NAMALWA (cell line): ENCODE measurements at regions not wholly inside any gene's neighbourhood (a gene's known extent, or its start where the extent isn't known, plus 50 kb on each side); places are given as distances from the start of the nearest gene placed in this dataset.

ENCODE experiments used
- DNase-seq: peaks from one replicate; pipeline ENCODE4 v3.0.0-alpha.2; 2015; ENCODE audit warnings: low spot score

DNA sequence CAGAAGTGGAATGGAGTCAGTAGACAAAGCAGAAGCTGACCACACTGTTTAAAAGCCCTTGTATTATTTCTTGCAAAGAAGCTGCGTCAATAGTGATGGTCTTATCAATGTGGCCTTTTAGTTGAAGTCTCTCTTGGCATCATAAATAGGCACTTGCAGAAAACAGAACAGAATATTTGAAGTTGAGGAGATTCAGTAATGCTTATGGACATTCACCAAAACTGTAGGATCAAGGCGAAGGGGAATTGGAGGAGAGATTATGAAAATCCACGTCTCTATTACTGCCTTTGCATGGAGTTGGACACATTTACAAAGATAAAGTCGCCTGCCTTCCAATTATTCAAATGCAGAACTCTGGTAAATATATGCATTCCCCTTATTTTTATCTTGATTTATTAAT lies 1482.8 kb downstream of the EFNB2 start:
- no peak for DNase-seq

DNA sequence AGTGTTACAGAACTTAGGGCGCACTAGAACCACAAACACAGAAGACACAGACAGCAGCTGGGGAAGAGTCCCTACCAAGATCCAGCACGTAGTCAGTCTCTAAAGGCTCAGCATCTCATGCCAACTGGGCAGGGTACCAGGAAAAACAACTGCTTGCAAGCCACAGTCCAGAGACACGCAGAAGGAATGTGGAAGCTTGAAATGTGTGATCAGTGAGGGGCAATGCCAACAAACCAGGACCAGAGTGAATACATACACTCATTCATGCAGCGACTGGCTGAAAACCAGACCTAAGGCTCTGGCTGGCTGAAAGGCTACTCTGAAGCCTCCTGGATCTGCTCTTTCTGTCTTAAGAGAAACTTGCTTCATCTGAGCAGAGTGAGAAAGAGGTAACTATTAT lies 1484.8 kb downstream of the EFNB2 start:
- no peak for DNase-seq

DNA sequence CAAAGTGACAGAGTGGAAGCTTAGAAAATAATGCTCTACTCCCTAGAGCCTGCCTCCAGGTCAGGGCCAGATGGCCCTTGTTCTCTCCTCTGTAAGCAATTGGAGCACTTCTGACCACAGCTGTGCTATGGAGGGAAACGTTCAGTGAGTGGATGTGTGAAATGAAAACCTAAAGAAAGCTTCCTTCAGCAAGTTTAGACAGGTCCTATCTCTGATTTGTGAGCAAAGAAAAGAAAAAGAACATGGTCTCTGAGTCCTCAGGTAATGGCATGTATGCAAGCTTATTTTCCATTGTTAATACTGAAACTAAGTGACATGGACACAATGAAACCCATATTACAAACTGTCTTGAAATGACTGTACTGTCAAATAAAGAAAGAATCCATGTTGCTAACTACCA lies 1486.8 kb downstream of the EFNB2 start:
- DNase-seq, result no peak

DNA sequence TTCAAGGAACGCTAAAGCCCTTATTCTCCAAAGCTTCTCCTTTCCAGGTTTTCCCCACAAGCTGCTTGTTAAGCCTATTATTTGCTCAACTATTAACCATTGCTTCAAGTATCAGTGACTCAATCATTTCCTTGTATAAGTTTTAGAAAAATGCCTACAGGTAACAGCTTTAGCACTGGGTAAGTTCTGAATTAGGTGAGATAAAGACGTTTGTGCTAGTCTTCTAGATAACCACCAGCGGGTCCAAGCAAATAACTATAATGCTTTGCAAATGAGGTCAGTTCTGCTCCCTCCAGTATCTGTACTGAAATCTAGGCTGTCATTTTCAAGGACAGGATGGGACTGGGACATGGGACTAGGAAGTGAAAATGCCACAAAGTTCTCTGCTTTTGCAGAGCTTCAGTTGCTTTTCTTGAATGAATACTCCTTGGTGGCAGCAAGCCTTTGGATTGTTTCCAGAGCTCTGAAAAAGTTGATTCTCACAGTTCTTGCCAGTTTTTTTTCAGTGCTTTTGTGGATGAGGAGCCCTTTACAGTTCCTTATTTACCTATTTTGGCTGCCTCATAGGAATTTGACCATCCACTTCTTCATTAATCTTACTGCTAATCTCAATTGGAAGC lies 1487.7 kb downstream of the EFNB2 start:
- DNase-seq, result no peak

DNA sequence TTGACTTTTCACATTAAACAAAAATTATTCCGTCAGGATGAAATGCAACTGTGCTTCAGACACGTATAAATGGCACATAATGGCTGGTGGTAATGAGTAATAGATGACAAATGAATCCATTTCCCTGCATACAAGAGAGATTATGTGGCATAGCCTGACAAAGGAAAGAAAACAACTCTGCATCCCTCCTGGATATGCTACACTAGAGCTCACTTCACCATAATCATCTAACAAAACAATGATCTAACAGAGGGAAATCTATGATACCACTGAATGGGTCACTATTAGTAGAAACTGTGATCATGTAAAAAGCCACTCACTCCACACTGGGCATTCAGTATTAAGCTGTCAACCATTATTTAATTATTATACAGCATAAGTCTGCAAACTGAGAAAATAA lies 1498.4 kb downstream of the EFNB2 start:
- DNase-seq, result no peak

DNA sequence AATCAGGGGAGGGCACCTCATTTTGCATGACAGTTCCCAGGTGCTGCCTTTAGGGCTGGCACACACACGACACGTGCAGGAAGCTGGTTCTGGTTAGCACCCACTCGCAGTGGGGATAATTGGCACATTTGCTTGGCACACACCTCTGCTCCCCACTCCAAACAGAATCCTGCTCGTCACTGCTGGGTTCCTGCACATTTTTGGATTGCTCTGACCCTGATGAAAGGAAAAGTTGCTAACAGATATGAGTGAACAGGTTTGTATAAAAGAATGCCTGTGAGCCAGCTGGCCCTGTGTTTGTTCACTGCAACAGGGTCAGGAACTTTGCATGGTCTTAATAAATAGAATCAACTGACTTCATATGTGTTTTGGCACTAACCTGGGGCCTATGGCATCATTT lies 1500.4 kb downstream of the EFNB2 start:
- peak; percentile 50 for DNase-seq

DNA sequence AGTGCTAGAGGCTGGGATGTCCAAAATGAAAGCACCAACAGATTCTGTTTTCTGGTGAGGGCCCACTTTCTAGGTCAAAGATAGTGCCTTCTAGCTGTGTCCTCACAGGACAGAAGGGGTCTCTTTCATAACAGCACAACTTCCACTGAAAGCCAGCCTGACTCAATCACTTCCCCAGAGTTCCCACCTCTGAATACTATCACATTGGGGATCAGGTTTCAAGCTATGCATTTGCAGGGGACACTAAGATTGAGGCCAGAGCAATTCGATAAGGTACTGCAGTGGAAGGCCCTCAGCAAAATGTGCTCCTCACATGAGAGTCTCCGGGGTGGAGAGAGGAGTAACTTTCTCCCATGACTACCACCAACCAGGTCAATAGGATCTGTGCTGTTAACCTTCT lies 1501.5 kb downstream of the EFNB2 start:
- DNase-seq, result no peak

DNA sequence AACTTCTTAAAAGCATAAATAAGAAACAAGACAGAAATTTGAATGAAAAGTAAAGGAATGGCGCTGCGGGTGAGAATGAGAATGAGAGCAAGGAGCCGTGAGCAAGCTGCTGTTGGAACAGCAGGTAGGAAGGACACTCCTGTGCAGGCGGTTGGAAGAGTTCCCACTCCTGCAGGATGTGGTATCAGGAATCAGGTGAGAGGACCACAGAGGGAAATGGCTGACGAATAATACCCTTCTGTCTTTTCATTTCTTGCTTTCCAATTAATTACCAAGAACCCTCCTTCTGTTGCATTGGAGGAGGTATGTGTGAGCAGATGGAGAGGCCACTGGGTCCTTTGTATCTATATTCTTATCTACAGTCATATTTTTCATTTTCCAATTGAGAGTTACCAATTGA lies 1504.2 kb downstream of the EFNB2 start:
- no peak for DNase-seq

DNA sequence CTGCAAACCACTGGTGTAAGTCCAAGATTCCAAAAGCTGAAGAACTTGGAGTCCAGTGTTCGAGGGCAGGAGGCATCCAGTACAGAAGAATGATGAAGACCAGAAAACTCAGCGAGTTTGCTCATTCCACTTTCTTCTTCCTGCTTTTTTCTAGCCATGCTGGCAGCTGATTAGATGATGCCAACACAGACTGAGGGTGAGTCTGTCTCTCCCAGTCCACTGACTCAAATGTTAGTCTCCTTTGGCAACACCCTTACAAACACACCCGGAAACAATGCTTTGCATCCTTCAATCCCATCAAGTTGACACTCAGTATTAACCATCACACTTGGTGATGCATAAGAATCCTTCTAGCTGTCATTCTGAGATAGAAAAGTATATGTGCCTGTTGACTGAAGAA lies 1504.6 kb downstream of the EFNB2 start:
- no peak for DNase-seq

DNA sequence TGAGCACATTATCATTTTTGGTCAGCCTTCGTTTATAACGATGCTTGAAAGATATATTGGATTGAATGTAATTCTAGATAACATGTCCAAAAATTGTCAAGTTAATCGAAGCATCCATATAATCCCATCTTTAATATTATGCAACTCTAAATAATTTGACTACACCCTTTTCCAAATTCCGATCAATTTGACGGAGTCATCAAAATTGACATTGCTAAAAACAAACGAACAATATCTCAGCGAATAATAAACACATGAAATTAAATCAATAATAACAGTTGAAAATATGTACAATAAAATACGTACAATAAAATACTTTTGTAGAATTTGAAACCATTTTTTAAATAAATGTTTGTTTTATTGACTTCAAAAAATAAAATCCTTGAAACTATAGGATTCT lies 1516.4 kb downstream of the EFNB2 start:
- DNase-seq, result no peak

DNA sequence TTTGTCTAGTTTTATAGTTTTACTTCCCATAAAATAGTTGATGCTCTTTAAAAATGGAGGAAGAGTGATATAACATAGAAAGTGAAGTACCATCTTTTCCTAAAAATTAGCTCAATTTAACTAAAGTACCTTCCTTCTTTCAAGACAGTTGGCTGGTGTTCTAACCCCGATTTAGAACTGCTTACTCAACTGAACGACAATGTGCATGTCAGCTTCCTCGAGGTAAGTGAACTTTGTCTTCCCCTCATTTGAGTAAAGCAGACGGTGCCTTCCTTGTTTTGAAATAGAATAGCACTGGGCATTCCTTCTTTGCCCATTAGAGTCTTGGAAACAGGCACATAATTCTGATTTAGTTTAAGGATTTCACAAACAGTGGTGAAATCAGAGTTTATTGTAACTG lies 1519.2 kb downstream of the EFNB2 start:
- DNase-seq, result no peak

DNA sequence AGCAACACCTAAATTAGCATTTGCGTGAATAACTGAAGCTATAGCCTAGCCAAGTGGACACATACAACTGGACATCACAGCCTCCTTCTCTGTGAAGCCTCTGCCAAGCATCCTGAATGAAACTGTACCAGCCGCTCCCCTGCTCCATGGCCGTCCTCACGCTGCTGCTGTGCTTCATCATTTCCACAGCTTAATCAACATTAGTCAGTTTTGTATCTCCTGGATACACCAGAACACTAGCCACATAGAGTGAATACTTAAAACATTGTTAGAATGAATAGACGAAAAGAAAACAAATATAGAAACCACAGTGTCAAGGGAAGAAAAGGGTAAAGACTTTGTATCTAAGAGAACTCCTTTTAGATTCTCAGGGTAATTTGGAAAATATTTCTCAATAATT lies 1526.9 kb downstream of the EFNB2 start:
- no peak for DNase-seq

DNA sequence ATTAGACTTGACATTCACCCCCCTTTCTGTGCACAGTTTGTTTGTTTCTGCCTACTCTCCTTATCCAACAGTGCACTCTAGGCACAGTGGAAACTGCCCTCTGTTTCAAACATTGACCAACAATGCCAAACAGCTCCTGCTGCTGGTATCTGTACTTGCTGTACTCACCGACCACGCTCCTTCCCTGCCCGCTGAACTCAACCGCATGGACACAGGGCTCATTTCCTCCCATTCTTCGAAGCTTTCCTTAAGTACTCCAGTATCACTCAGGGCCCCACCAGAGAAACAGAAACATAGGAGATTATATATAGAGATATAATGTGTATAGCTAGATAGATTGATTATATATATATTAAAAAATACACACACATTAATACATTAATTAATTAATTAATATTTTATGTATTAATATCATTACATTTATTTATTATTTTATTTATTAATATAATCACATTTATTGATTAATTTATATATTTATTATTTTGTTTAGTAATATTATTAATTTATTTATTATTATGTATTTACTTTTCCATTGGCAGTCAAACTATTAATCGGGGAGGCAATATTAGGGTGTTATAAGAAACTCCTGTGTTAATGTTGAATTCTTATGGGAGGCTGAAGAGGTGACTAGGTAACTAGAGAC lies 1528.2 kb downstream of the EFNB2 start:
- no peak for DNase-seq

DNA sequence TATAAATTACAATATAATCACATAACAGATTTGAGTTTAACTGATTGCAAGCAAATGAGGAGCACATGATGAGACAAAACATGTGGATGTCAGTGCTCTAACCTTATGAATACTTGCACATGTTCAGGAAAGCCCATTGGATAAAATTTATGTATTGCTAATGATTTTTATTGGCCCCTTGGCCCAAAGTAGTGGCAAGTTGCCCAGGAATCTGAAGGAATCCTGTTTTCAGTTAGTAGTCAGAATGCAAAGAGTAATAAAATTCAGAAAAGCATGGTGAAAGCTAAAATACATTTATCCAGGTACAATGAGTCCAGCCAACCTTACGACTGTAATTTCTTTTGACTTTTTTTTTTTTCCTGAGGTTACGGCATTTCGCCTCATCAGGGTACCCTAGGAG lies 1539.4 kb downstream of the EFNB2 start:
- DNase-seq, result no peak

DNA sequence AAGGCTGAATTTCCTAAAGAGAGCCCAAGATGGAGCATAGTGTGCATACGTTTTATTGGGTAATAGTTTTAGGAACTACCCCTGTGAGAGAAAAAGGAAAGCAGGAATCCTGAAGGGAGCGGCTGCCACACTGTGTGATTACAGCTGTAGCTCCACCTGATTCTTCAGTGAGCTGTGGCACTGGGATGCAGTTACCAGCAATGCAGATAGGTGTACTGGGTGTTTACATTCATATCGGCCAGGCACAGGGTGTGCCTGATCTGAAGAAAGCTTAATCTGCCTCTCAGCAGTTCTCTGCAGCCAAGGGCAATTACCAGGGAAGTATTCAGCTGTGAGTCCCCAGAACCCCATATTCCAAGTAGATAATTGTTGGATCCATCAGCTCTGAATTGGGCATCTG lies 1541.8 kb downstream of the EFNB2 start:
- no peak for DNase-seq

DNA sequence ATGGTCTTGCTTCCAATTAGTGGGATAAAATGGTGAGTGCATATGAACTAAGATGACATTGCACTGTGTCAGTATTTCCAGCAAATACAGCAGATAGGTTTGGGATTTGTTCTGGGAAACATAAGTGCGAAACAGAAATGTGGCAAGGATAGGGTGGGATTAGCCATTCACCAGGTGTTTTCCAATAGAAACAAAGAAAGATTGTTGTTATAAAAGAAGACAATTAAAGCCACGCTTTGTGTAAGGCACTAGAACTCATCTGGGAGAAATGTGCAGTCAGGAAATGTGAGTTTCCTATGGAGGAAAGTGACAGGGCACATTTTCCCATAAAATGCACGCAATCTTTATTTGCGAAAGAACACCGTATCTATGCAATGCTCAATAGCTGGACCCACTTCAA lies 1547.8 kb downstream of the EFNB2 start:
- DNase-seq, result no peak

DNA sequence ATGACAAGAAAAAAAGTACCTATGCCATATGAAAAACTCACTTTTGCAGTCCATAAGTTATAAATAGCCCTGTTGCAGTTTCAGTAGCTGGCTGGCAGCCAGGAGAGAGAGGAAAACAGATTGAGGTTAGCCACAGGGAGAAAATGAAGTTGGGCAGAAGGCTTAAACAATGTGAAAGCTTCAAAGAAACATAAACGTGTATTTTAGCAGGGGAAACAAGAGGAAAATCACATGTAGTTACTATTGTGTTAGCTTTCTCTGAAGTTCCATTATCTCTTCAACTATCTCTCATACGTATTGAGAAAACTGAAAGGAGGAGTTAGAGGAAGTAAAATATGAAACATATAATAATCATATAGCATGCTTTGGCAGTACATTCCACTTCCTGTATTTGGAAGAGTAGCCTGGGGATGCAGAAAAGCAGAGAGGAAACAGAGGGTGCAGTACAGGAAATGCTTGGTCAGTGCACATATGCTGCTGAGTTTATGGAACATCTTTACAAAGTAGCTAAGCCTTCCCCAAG lies 1551.1 kb downstream of the EFNB2 start:
- peak; percentile 63 for DNase-seq

DNA sequence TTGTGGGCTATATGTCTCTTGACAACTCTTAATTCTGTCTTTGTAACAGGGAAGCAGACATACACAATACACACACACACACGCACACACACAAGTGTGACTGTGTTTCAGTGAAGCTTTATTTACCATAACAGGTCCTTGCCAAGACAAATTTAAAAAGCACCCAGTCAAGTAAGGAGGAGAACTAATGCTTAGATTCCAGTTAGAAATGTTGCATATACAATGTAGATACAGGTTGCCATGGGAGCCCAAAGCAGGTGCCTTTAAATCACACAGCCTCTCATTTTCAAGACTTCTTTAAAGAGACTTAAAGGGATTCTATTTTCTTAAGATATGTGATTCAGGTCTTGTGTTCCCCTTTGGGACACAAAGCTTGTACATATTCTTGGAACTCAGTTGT lies 1551.9 kb downstream of the EFNB2 start:
- DNase-seq, result peak; percentile 28

DNA sequence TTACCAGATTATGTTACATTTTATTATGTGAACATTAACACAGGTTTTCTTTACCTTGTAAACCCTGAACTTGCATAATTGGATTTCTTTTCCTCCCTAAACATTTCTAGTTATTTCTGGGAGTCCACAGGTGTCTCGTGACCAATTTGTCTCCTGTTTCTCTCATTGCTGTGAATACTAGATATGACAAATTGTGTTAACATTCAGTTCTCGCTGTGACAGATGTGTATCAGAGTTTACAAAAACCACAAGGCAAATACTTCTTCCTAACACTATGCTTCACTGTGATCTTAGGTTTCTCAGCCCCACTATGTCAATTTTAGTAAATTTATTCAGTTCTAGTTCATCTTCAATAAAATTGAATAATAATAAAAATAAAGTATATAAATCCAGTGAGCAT lies 1554.9 kb downstream of the EFNB2 start:
- DNase-seq, result no peak

DNA sequence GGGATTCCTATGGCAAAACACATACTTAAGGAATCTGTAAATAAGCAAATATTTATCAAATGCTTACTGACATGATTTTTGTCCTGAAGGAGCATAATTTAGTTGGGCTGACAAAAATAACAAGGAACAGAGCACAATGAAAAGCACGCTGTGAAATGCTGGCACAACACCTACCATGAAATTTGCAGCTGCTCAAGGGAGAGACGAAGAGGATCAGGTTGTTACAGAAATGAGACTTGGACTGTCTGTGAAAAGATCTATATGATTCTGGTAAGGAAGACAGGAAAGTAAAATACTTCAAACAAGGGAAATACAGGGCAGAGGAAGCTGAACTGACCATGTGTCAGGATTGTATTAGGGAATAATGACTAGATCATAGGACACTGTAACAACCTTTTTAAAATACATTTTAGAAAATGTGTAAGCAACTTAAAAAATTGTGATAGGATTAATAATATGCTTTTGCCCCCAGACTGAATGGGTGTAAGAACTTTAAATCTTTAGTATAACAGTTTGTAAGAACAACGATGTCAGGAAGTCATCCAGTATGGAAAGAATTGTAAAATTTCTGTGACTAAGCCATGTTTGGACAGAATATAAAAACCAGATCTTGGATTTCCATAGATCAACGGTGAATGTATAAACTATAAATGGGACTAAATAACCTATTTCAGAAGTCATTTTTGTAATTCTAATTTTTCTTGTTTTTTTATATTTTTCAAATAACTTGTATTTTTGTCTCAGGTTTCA lies 1556.0 kb downstream of the EFNB2 start:
- DNase-seq, result no peak

DNA sequence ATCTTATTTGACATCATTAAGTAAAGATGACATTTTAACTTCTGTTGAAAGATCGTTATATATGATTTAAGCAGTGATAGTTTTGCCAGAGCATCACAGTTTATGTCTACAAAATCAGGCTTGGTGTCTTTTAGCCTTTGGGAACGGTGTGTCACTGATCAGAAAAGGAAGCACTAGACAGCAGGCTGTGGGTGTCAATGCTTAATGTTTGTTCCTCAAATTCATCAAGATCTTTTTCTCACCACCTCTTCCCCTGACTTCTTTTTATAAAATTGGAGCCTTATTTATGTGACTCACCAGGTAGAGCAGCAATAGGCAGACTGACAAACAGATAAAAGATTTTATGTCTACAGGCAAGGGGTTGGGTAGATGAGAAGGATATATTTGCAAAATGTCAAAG lies 1558.5 kb downstream of the EFNB2 start:
- no peak for DNase-seq

DNA sequence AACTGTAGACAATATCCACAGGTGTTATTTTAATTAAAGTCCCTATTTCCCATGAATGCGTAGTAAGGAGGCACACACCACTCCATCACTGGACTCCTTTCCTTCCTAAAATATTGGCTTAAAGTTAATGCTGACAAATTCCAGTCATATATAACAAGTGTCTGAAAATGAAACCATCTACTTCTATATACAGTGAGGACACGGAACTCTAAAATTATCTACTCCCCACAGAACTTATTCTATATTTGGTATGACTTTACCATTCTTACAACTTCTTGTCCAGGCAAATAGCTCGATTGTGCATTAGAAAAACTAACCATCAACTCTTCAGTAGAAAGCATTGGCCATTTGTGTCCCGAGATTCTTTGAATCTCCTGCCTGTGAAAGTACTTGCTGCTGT lies 1560.2 kb downstream of the EFNB2 start:
- no peak for DNase-seq

DNA sequence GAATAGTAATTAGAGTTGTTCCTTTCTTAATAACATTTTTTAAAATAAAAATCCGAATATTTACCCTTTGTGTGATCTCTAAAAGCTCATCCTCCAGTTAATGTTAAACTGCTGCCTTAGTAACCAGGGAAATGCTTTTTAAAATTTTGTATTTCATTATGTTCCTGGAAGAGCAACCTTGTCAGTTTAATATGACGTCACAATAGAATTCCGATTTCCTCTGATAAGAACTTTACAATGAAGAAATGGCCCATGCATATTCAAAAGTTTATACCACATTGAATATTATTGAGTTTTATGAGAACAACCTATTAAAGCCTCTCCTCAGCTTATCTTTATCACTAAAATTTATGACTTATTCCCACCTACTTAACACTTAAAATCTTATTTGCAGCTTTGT lies 1566.6 kb downstream of the EFNB2 start:
- no peak for DNase-seq
